ENCODE measurements at regions not wholly inside any gene's neighbourhood (a gene's known extent, or its start where the extent isn't known, plus 50 kb on each side); places are given as distances from the start of the nearest gene placed in this dataset.

- TF ChIP-seq CTCF (conservative IDR thresholded peaks at IDR 0.05; ENCODE audit: low read length) (no peak), EZH2phosphoT487 (IDR thresholded peaks at IDR 0.05; ENCODE audit: borderline replicate concordance) (no peak)
Measured at GRCh38 chr3:5462086-5462485, 274.6 kb downstream of the EDEM1 start.

Data from Loucy (cell line).